Stomach (tissue), 4 donors: ENCODE measurements at regions not wholly inside any gene's neighbourhood (a gene's known extent, or its start where the extent isn't known, plus 50 kb on each side); places are given as distances from the start of the nearest gene placed in this dataset.

ENCODE experiments used
- EP300 ChIP-seq: sonication (generic); formaldehyde crosslinking; IDR thresholded peaks from one replicate; pipeline ENCODE4 v1.6.1; 2017; ENCODE audit warnings: antibody characterized with exemption
- POLR2A ChIP-seq, 4 donors: fragments of 450-650 bp; IDR thresholded peaks; one replicate each; pipeline ENCODE4 v1.6.1; 2016; ENCODE audit warnings: antibody characterized with exemption in 4 of 4, control low read depth in 2 of 4, mild to moderate bottlenecking in 1 of 4, moderate library complexity in 1 of 4
- TF ChIP-seq, protein P1 (sequence below), 7 experiments: fragments of 450-650 bp in 4 of 7; fragments of 200-600 bp in 3 of 7; sonication (generic) in 3 of 7; IDR thresholded peaks; one replicate each; pipeline ENCODE4 v1.5.1; 2016 to 2019; ENCODE audit warnings: antibody characterized with exemption in 7 of 7, control low read depth in 2 of 7, mild to moderate bottlenecking in 1 of 7

DNA sequence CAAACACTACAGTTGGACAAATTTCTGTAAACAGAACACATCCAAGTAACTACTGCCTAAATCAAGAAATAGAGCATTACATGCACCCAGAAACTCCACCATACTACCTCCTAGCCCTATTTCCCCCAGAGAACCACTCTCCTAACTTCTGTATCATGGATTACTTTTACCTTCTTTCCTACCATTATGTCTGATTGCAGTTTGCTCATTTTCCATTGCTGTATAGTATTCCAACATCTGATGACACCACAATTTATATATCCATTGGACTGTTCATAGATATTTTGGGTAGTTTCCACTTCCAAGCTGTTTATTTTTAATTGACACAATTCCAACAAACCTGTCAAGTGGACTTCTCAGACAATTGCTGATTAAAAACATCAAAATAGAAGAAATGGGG, 271.1 kb downstream of the CDC5L start:
- TF ChIP-seq, protein P1, sequence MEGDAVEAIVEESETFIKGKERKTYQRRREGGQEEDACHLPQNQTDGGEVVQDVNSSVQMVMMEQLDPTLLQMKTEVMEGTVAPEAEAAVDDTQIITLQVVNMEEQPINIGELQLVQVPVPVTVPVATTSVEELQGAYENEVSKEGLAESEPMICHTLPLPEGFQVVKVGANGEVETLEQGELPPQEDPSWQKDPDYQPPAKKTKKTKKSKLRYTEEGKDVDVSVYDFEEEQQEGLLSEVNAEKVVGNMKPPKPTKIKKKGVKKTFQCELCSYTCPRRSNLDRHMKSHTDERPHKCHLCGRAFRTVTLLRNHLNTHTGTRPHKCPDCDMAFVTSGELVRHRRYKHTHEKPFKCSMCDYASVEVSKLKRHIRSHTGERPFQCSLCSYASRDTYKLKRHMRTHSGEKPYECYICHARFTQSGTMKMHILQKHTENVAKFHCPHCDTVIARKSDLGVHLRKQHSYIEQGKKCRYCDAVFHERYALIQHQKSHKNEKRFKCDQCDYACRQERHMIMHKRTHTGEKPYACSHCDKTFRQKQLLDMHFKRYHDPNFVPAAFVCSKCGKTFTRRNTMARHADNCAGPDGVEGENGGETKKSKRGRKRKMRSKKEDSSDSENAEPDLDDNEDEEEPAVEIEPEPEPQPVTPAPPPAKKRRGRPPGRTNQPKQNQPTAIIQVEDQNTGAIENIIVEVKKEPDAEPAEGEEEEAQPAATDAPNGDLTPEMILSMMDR (IDR thresholded peaks at IDR 0.05), result no peak
- TF ChIP-seq POLR2A (IDR thresholded peaks at IDR 0.05) (no peak), EP300 (no peak)
